DMS53 treated with DMSO at 0.1 percent for 48 hours (cell line): ENCODE measurements at regions not wholly inside any gene's neighbourhood (a gene's known extent, or its start where the extent isn't known, plus 50 kb on each side); places are given as distances from the start of the nearest gene placed in this dataset.
A peak's percentile ranks its signal among the peaks of the same experiment; 100 is the strongest.
"Not testable (repeated sequence)": the region's sequence is repeated elsewhere in the genome, so short reads cannot be mapped to it uniquely, and the experiment has no call there.

Experiments
- DNase-seq: peaks from one replicate; lab custom pipeline; 2025; ENCODE audit not compliant: unreplicated experiment; lab: John Stamatoyannopoulos, UW

- no peak for DNase-seq
Measured at GRCh38 chrX:40998123-40998522, 87.1 kb upstream of the USP9X start.

GRCh38 chrX:41001327-41001726 is 83.9 kb upstream of the USP9X start:
- DNase-seq: no peak

- peak; percentile 25 for DNase-seq
Measured at GRCh38 chrX:41002026-41002425, 83.2 kb upstream of the USP9X start.

GRCh38 chrX:41003506-41004270 is 81.6 kb upstream of the USP9X start:
- DNase-seq: no peak

GRCh38 chrX:41005445-41005992 is 79.7 kb upstream of the USP9X start:
- DNase-seq: no peak

- DNase-seq: peak; percentile 22
Measured at GRCh38 chrX:41009850-41010846, 75.1 kb upstream of the USP9X start.

- DNase-seq: no peak
Measured at GRCh38 chrX:41014776-41015360, 70.4 kb upstream of the USP9X start.

- not testable (repeated sequence) for DNase-seq
Measured at GRCh38 chrX:41017785-41018184, 67.5 kb upstream of the USP9X start.

GRCh38 chrX:41018391-41019040 is 66.7 kb upstream of the USP9X start:
- DNase-seq: not testable (repeated sequence)

GRCh38 chrX:41019041-41019392 is 66.2 kb upstream of the USP9X start:
- DNase-seq: no peak

- no peak for DNase-seq
Measured at GRCh38 chrX:41022566-41022965, 62.7 kb upstream of the USP9X start.

- DNase-seq: no peak
Measured at GRCh38 chrX:41023098-41023497, 62.1 kb upstream of the USP9X start.

- not testable (repeated sequence) for DNase-seq
Measured at GRCh38 chrX:41024335-41024734, 60.9 kb upstream of the USP9X start.

- no peak for DNase-seq
Measured at GRCh38 chrX:41024755-41025154, 60.5 kb upstream of the USP9X start.

GRCh38 chrX:41025926-41026701 is 59.1 kb upstream of the USP9X start:
- DNase-seq: no peak

- DNase-seq: no peak
Measured at GRCh38 chrX:41026702-41027078, 58.6 kb upstream of the USP9X start.

GRCh38 chrX:41029332-41029731 is 55.9 kb upstream of the USP9X start:
- DNase-seq: peak; percentile 63

- no peak for DNase-seq
Measured at GRCh38 chrX:41031256-41031967, 53.8 kb upstream of the USP9X start.

GRCh38 chrX:41033299-41033698 is 51.9 kb upstream of the USP9X start:
- no peak for DNase-seq
